ENCODE measurements at regions not wholly inside any gene's neighbourhood (a gene's known extent, or its start where the extent isn't known, plus 50 kb on each side); places are given as distances from the start of the nearest gene placed in this dataset.

- DNase-seq (ENCODE audit: low read depth, low spot score), result no peak
- H3K9me3 ChIP-seq (ENCODE audit: control insufficient read depth, insufficient read depth, low read length), result no peaks in the 10 kb centered on the region
- no peak overlapping the region for H3K27ac ChIP-seq (ENCODE audit: low read depth, low read length)
- TF ChIP-seq CTCF (IDR thresholded peaks at IDR 0.05; ENCODE audit: low read depth, low read length), result no peak
- peaks cover 3% of the 10 kb centered on the region for H3K27me3 ChIP-seq (ENCODE audit: control insufficient read depth, insufficient read depth, low read length)
- H3K4me3 ChIP-seq (ENCODE audit: low read depth, low read length), result no peak overlapping the region
- ChIA-PET CTCF (no interaction called here), POLR2A (no interaction called here)
Measured at GRCh38 chr12:72191761-72192160, 80.4 kb upstream of the TRHDE start.

- DNase-seq (ENCODE audit: low read depth, low spot score), result no peak
- no peak for TF ChIP-seq CTCF (IDR thresholded peaks at IDR 0.05; ENCODE audit: low read depth, low read length)
- Histone ChIP-seq H3K27ac (ENCODE audit: low read depth, low read length) (no peak overlapping the region), H3K9me3 (ENCODE audit: control insufficient read depth, insufficient read depth, low read length) (no peaks in the 10 kb centered on the region), H3K4me3 (ENCODE audit: low read depth, low read length) (no peak overlapping the region), H3K27me3 (ENCODE audit: control insufficient read depth, insufficient read depth, low read length) (no peaks in the 10 kb centered on the region)
- ChIA-PET CTCF (no interaction called here), POLR2A (no interaction called here)
Measured at GRCh38 chr12:72197790-72198189, 74.4 kb upstream of the TRHDE start.

- no peak for TF ChIP-seq CTCF (IDR thresholded peaks at IDR 0.05; ENCODE audit: low read depth, low read length)
- ChIA-PET CTCF (interaction anchor here (0.5 kb wide), 1 partner anchor 931 kb away, joined by 4 read pairs; no protein-coding TSS in a partner anchor), POLR2A (no interaction called here)
Measured at GRCh38 chr12:72201457-72201856, 70.7 kb upstream of the TRHDE start.

GRCh38 chr12:72203764-72204335 lies 68.3 kb upstream of the TRHDE start:
- Histone ChIP-seq H3K9me3 (ENCODE audit: control insufficient read depth, insufficient read depth, low read length) (no peaks in the 10 kb centered on the region), H3K27me3 (ENCODE audit: control insufficient read depth, insufficient read depth, low read length) (no peaks in the 10 kb centered on the region), H3K4me3 (ENCODE audit: low read depth, low read length) (no peak overlapping the region), H3K27ac (ENCODE audit: low read depth, low read length) (no peak overlapping the region)
- TF ChIP-seq CTCF (IDR thresholded peaks at IDR 0.05; ENCODE audit: low read depth, low read length), result no peak
- no peak for DNase-seq (ENCODE audit: low read depth, low spot score)
- ChIA-PET POLR2A (no interaction called here), CTCF (no interaction called here)

More at GRCh38 chr12:72201457-72201856, 70.7 kb upstream of the TRHDE start:
- Histone ChIP-seq H3K27me3 (ENCODE audit: control insufficient read depth, insufficient read depth, low read length) (no peaks in the 10 kb centered on the region), H3K27ac (ENCODE audit: low read depth, low read length) (no peak overlapping the region), H3K9me3 (ENCODE audit: control insufficient read depth, insufficient read depth, low read length) (no peaks in the 10 kb centered on the region), H3K4me3 (ENCODE audit: low read depth, low read length) (no peak overlapping the region)
- DNase-seq (ENCODE audit: low read depth, low spot score), result no peak

- POLR2A ChIA-PET, result no interaction called here
- no peak for TF ChIP-seq CTCF (IDR thresholded peaks at IDR 0.05; ENCODE audit: low read depth, low read length)
- H3K27ac ChIP-seq (ENCODE audit: low read depth, low read length), result no peak overlapping the region
- H3K9me3 ChIP-seq (ENCODE audit: control insufficient read depth, insufficient read depth, low read length), result no peaks in the 10 kb centered on the region
- CTCF ChIA-PET, result no interaction called here
- no peak overlapping the region for H3K4me3 ChIP-seq (ENCODE audit: low read depth, low read length)
- DNase-seq (ENCODE audit: low read depth, low spot score), result no peak
- H3K27me3 ChIP-seq (ENCODE audit: control insufficient read depth, insufficient read depth, low read length), result no peaks in the 10 kb centered on the region
Measured at GRCh38 chr12:72207079-72207478, 65.1 kb upstream of the TRHDE start.

All from AG04450 (cell line).